Inflammatory macrophage treated with lipopolysaccharide for 4 hours (primary cell): ENCODE measurements at regions not wholly inside any gene's neighbourhood (a gene's known extent, or its start where the extent isn't known, plus 50 kb on each side); places are given as distances from the start of the nearest gene placed in this dataset.

ENCODE experiments used
- DNase-seq: peaks from one replicate; pipeline ENCODE4 v3.0.0-alpha.2; 2020

- DNase-seq, result no peak
Measured at GRCh38 chr2:29974086-29974485, 52.7 kb upstream of the ALK start.

- DNase-seq, result no peak
Measured at GRCh38 chr2:29977284-29977683, 55.9 kb upstream of the ALK start.

GRCh38 chr2:29981402-29981801, 60.0 kb upstream of the ALK start:
- no peak for DNase-seq

- no peak for DNase-seq
Measured at GRCh38 chr2:29983308-29983707, 61.9 kb upstream of the ALK start.

DNA sequence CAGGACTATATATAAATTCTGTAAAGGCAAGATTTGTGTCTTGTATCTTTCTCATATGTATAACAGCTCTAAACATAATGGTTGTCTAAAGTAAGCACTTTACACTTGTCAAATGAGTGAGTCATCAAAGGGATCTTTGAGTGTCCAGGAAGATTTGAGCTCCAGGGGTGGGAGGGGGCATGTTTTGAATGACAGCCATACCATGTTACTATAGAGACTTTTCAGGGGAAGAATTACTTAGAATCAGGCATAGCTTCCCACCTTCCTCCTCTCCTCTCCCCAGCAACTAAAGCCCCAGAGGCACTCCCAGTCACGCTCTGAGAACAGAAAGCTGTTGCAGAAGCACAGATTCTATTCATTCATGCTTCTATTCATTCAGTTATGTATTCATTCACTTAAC, 65.8 kb upstream of the ALK start:
- no peak for DNase-seq

GRCh38 chr2:29990129-29990528, 68.7 kb upstream of the ALK start:
- no peak for DNase-seq

DNA sequence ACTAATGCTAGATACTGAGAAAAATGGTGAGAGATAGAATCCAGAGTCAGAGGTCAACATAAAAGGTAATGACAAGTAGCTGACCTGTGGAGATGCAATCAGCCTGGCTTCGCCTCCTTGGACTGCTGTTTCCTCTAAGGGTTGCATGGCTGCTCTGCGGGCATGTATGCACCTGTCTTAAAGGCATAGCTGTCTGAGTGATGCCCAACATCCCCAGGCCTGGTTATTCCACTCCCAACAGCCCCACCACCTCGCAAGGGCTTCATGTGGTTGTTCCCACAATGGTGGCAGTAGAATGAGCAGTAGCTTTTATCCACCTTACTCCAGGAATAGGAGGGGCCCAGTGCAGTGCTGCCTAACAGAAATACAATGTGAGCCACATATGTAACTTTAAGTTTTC, 69.7 kb upstream of the ALK start:
- no peak for DNase-seq

GRCh38 chr2:29995241-29995640, 73.9 kb upstream of the ALK start:
- no peak for DNase-seq

DNA sequence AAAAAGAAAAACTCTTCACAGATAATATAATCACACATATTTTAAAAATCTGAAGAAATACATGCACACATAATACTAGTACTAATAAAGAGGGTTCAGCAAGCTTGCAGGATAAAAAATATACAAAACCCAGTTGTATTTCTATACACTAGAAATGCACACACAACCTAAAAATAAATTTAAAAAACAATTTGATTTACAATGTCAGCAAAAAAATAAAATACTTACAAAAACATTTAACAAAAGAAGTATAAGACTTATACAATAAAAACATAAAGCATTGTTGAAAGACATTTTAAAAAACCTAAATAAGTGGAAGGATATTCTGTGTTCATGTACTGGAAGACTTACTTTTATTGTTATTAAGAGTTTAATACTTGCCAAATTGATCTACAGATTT, 81.7 kb upstream of the ALK start:
- DNase-seq, result no peak

GRCh38 chr2:30022444-30023071, 101.2 kb upstream of the ALK start:
- no peak for DNase-seq

- DNase-seq, result no peak
Measured at GRCh38 chr2:30024281-30024680, 102.9 kb upstream of the ALK start.

GRCh38 chr2:30026091-30027055, 105.0 kb upstream of the ALK start:
- peak; percentile 4 for DNase-seq

DNA sequence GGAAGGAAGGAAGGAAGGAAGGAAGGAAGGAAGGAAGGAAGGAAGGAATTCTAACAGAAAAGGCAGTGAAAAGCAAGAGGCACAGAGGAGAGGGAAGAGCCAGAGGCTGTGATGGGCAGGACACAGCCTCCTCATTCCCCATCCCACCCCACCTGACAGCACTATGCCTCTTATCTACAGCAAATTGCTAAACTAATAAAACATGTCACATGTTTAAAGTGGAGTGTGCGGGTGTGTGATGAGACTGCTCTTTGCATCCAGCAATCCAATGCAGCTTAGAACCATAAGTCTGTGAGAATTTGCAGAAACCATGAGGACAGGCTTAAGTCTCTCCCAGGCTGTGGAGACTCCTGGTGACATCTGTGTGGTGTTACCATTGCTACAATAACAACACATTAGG, 108.4 kb upstream of the ALK start:
- no peak for DNase-seq

DNA sequence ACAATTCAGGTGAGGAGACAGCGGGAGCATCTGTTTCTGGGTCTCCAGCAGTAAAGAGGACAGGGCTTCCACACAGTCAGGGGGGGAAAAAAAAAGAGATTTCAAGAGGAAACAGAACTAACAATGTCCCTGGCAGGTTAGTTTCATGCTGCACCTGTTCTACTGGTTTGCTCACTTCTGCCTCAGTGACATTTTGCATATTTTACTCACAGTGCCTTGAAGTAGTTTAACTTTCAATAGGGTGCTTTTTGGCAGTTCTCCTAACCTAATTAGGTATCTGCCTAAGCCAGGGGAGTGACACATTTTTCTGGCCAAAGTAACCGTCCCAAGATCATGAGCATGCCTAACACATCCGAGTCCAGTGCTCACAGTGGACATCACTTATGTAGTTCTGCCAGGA, 109.0 kb upstream of the ALK start:
- DNase-seq, result no peak

- DNase-seq, result no peak
Measured at GRCh38 chr2:30031184-30031583, 109.8 kb upstream of the ALK start.

DNA sequence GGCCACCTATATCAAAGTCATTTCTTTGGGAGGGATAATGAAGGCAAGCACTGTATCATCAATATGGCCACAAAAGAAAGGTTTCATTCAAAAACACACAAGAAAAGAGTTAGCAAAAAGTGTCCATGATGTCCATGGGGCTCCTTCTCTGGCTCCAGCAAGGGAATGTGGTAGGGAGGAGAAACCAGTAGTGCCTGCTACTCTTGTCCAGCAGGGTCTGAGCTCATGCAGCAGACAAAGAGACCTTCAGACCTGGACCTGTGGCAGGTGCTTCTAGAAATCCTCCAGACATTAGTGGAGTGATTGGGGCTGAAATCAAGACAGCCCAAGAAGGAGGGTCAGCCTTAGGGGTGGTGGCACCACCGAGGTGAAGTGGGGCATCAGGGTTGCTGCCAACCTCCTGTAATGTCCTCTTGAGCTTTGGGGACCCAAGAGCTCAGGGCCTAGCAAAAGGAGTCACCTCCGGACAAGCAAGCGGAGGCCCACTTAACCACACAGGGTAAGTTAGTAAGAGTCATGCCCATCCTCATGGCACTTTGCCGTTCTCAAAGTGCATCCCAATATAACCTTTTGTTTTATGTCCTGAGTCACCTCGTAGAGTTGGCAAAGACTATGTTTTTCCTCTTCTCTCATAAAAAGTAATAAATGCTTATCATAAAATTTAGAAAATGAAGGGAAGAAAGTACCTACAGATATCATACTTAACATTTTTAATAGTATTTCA, 112.6 kb upstream of the YPEL5 start:
- DNase-seq, result no peak

- no peak for DNase-seq
Measured at GRCh38 chr2:30037016-30037415, 109.8 kb upstream of the YPEL5 start.

DNA sequence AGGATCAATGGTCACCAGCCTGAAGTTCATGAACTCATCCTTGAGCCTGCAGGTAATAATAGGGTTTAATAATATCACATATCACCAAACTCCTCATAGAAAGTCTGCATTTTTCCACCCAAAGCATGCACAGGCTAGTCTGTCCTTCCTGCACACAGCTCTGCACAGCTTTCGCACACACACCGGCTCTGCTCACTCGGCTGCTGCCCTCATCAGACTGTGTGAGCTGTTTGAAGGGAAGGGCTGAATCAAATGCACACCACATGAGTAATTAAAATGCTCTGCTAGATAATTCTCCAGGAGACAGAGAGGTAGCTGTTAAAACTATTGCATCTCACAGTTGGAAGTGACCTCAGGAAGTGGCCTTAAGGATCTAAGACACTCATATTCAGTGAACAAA, 108.4 kb upstream of the YPEL5 start:
- no peak for DNase-seq

GRCh38 chr2:30039101-30039500, 107.7 kb upstream of the YPEL5 start:
- no peak for DNase-seq

- DNase-seq, result no peak
Measured at GRCh38 chr2:30040147-30040546, 106.7 kb upstream of the YPEL5 start.

- no peak for DNase-seq
Measured at GRCh38 chr2:30041884-30042283, 104.9 kb upstream of the YPEL5 start.

DNA sequence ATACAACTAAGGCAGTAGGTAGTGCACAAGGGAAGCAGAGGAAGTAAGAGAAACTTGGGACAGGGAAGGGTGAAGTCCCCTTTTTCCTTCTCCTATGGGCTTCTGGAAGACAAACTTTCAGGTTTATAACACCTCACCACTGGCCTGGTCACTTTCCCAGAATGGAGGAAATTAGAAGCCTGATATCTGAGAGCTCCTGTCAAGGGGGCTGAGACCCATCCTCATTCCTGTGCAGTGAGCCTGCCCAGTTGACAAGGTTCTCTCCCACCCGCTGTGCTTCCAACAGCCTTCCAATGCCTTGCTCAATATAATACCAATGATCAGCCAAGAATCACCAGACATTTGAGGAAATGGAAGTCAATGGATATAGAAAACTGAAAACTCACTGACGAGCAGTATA, 100.4 kb upstream of the YPEL5 start:
- DNase-seq, result no peak

DNA sequence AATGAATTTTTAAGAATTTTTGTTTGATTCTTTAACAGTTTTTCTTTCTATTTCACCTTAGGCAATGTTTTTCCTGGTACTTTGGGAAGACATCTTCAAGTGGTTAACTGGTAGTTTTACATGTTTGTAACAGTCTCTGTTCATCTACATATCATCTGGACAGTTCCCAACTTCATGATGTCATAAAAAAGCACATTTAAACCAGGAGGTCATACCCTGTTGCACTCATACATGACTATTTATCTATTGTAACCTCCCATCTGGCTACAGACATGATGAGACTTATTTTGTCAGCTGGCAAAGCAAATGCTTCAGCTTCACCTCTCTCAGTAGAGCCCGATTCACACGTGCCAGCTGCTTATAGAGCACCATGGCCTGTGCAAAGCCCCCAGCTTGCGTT, 99.8 kb upstream of the YPEL5 start:
- no peak for DNase-seq

GRCh38 chr2:30048636-30049175, 98.1 kb upstream of the YPEL5 start:
- no peak for DNase-seq
